Middle frontal gyrus (tissue), 1 donor: ENCODE measurements at regions not wholly inside any gene's neighbourhood (a gene's known extent, or its start where the extent isn't known, plus 50 kb on each side); places are given as distances from the start of the nearest gene placed in this dataset.

ENCODE experiments used
- DNase-seq: peaks from one replicate; pipeline ENCODE4 v3.0.0-alpha.2; 2015; ENCODE audit warnings: low spot score; ENCODE audit errors: extremely low spot score

- no peak for DNase-seq
Measured at GRCh38 chr6:82072121-82072521, 175.4 kb downstream of the IBTK start.

- no peak for DNase-seq
Measured at GRCh38 chr6:82068721-82069120, 178.8 kb downstream of the IBTK start.

GRCh38 chr6:82066991-82067411, 180.5 kb downstream of the IBTK start:
- DNase-seq, result no peak

GRCh38 chr6:82066196-82066595, 181.3 kb downstream of the IBTK start:
- DNase-seq, result no peak

- DNase-seq, result no peak
Measured at GRCh38 chr6:82063574-82063973, 184.0 kb downstream of the IBTK start.

- no peak for DNase-seq
Measured at GRCh38 chr6:82062219-82062618, 185.3 kb downstream of the IBTK start.

GRCh38 chr6:82057846-82058554, 189.5 kb downstream of the IBTK start:
- peak; percentile 14 for DNase-seq

- no peak for DNase-seq
Measured at GRCh38 chr6:82056567-82056966, 191.0 kb downstream of the IBTK start.

- DNase-seq, result no peak
Measured at GRCh38 chr6:82045965-82046756, 201.4 kb downstream of the IBTK start.

GRCh38 chr6:82040405-82041221, 206.9 kb downstream of the IBTK start:
- DNase-seq, result peak; percentile 37

GRCh38 chr6:82038631-82039030, 208.9 kb downstream of the IBTK start:
- DNase-seq, result no peak

- DNase-seq, result no peak
Measured at GRCh38 chr6:82035526-82035925, 212.0 kb downstream of the IBTK start.

- DNase-seq, result no peak
Measured at GRCh38 chr6:82033631-82034211, 213.8 kb downstream of the IBTK start.

GRCh38 chr6:82032444-82032843, 215.1 kb downstream of the IBTK start:
- no peak for DNase-seq

GRCh38 chr6:82030761-82031503, 216.6 kb downstream of the IBTK start:
- no peak for DNase-seq

GRCh38 chr6:82030301-82030700, 217.2 kb downstream of the IBTK start:
- no peak for DNase-seq

- DNase-seq, result no peak
Measured at GRCh38 chr6:82025271-82025670, 222.3 kb downstream of the IBTK start.

- DNase-seq, result no peak
Measured at GRCh38 chr6:82022614-82023129, 224.9 kb downstream of the IBTK start.

GRCh38 chr6:82017773-82018172, 229.8 kb downstream of the IBTK start:
- DNase-seq, result no peak

- DNase-seq, result no peak
Measured at GRCh38 chr6:82017288-82017687, 230.3 kb downstream of the IBTK start.

GRCh38 chr6:82015526-82015925, 232.0 kb downstream of the IBTK start:
- no peak for DNase-seq
